Ovary (tissue), 3 donors: ENCODE measurements at regions not wholly inside any gene's neighbourhood (a gene's known extent, or its start where the extent isn't known, plus 50 kb on each side); places are given as distances from the start of the nearest gene placed in this dataset.

Experiments used
- EP300 ChIP-seq: sonication (generic); formaldehyde crosslinking; IDR thresholded peaks from one replicate; pipeline ENCODE4 v1.6.1; 2017; ENCODE audit warnings: antibody characterized with exemption
- TF ChIP-seq, protein P1 (sequence below), 3 donors: fragments of 450-650 bp in 2 of 3; fragments of 200-600 bp in 1 of 3; IDR thresholded peaks; one replicate each; pipeline versions ENCODE4 v1.5.1 to v1.8.0; 2016 to 2022; ENCODE audit warnings: antibody characterized with exemption in 3 of 3, mild to moderate bottlenecking in 1 of 3
- donor health status: DM: no; HTN: no; CAD: no.

DNA sequence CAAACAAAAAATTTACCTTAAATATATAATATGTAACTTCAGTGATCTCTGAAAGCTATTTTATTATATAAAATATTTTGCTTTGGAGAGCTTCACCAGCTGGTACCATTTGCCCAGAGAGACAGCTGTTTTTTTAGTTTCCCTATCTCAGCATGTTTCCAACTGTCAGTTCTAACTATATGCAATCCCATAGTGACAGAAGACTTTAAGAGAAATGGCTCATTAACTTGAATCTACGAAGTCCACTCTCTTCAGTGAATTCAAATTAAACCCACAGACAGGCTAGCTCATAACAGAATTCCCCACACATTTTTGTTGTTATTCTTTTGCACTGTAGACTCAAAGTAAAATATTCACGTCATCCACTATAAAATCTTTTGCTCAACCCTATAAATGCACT is 251.8 kb upstream of the POU5F2 start:
- TF ChIP-seq, protein P1, sequence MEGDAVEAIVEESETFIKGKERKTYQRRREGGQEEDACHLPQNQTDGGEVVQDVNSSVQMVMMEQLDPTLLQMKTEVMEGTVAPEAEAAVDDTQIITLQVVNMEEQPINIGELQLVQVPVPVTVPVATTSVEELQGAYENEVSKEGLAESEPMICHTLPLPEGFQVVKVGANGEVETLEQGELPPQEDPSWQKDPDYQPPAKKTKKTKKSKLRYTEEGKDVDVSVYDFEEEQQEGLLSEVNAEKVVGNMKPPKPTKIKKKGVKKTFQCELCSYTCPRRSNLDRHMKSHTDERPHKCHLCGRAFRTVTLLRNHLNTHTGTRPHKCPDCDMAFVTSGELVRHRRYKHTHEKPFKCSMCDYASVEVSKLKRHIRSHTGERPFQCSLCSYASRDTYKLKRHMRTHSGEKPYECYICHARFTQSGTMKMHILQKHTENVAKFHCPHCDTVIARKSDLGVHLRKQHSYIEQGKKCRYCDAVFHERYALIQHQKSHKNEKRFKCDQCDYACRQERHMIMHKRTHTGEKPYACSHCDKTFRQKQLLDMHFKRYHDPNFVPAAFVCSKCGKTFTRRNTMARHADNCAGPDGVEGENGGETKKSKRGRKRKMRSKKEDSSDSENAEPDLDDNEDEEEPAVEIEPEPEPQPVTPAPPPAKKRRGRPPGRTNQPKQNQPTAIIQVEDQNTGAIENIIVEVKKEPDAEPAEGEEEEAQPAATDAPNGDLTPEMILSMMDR (IDR thresholded peaks at IDR 0.05): no peak
- no peak for TF ChIP-seq EP300
